RWPE1 (cell line): ENCODE measurements at regions not wholly inside any gene's neighbourhood (a gene's known extent, or its start where the extent isn't known, plus 50 kb on each side); places are given as distances from the start of the nearest gene placed in this dataset.

Experiments used
- CTCF ChIA-PET: fragments of 350-600 bp; sonication (Branson Sonifier 250); formaldehyde crosslinking; extraction: SDS; loops from one replicate; lab custom pipeline; 2021; lab: Yijun Ruan, JAX
- POLR2A ChIA-PET: fragments of 400-600 bp; formaldehyde crosslinking; extraction: SDS; loops from one replicate; lab custom pipeline; 2020; ENCODE audit warnings: antibody characterized with exemption; ENCODE audit not compliant: low non-redundant PET; lab: Yijun Ruan, JAX
- DNase-seq: peaks from one replicate; pipeline ENCODE4 v3.0.0; 2012; ENCODE audit warnings: low spot score
- H3K27ac ChIP-seq: fragments of 450-650 bp; 2 replicates; pipeline ENCODE4 v1.5.1; 2017
- CTCF ChIP-seq: fragments of 450-650 bp; conservative IDR thresholded peaks from 2 replicates; pipeline ENCODE4 v1.5.1; 2017; ENCODE audit warnings: low read depth, mild to moderate bottlenecking

DNA sequence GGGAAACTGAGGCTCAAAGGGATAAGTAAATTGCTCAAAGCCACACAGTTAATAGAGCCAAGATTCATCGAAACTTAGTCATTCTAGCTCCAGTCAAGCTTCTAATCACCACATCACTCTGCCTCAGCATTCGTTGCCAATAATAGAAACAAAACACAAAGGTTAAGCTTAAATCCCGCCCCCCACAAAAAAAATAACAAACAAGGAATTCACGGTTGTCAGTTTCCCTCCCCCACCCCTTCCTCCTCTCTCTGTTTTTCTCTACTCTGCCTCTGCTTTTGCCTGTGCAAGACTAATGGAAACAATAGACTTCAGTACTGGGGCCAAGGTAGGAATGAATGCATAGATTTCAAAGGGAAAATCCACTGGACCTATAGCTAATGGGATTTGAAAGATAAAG is 70.7 kb upstream of the ZNF644 start:
- no peak for TF ChIP-seq CTCF
- POLR2A ChIA-PET = no interaction called here
- no peak overlapping the region for H3K27ac ChIP-seq
- DNase-seq = no peak
- CTCF ChIA-PET = no interaction called here

DNA sequence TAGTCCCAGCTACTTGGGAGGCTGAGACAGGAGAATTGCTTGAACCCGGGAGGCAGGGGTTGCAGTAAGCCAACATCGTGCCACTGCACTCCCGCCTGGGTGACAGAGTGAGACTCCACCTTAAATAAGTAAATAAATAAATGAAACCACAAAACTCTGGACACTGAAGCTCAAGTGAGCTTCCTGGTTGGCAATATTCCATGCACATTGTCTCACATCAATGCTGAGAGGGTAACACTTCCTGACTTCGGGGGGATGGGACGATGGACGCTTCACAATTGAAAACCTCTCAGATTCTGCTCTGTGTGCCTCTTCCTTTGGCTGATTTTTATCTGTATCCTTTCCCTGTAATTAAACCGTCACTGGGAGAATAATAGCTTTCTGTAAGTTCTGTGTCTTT is 70.0 kb upstream of the ZNF644 start:
- no peak overlapping the region for H3K27ac ChIP-seq
- POLR2A ChIA-PET = no interaction called here
- no peak for DNase-seq
- no peak for TF ChIP-seq CTCF
- CTCF ChIA-PET = no interaction called here

DNA sequence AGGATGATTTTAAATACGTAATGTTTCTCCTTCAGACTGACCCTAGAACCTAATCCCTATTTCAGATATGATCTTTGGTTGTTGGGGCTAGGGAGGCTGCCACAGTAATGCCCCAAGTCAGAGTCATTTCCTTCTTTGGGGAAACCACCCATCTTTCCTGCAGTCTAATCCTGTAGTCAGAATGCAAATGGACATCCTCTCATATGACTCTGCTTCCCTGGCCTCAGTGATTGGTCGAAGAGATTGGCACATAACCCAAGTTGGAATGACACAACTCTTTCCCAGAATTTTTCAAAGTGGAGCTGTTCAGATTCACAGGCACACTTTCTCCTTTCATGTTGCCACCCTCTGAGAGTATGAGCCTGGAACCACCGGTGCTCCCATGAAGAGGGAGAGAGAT is 58.8 kb upstream of the ZNF644 start:
- ChIA-PET POLR2A (no interaction called here), CTCF (interaction anchor here (0.6 kb wide), 1 partner anchor 86 kb away, joined by 3 read pairs; no protein-coding TSS in a partner anchor)
- DNase-seq = no peak
- no peak for TF ChIP-seq CTCF
- H3K27ac ChIP-seq = no peak overlapping the region

- ChIA-PET POLR2A (no interaction called here), CTCF (no interaction called here)
- DNase-seq = no peak
- TF ChIP-seq CTCF = no peak
- H3K27ac ChIP-seq = no peak overlapping the region
Observed at GRCh38 chr1:91078859-91079258, 57.0 kb upstream of the ZNF644 start.

DNA sequence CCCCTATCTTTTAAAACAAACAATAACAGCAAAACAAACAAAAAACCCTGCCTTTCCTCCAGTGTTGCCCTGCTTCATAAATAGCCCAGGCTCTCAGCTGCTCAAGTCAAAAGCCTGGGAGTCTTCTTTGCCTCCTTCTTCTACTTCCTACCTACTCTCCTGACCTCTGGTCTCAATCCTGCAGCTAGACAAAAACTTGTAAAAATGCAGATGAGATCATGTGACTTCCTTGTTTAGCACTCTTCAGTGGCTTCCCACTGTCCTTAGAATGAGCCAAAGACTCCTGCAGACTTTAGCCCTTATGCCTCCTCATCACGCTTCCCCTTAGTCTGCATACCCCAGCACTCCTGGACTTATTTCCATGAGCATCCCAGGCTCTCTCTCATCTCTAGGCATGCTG is 55.0 kb upstream of the ZNF644 start:
- ChIA-PET CTCF (no interaction called here), POLR2A (no interaction called here)
- DNase-seq = no peak
- no peak overlapping the region for H3K27ac ChIP-seq
- no peak for TF ChIP-seq CTCF

DNA sequence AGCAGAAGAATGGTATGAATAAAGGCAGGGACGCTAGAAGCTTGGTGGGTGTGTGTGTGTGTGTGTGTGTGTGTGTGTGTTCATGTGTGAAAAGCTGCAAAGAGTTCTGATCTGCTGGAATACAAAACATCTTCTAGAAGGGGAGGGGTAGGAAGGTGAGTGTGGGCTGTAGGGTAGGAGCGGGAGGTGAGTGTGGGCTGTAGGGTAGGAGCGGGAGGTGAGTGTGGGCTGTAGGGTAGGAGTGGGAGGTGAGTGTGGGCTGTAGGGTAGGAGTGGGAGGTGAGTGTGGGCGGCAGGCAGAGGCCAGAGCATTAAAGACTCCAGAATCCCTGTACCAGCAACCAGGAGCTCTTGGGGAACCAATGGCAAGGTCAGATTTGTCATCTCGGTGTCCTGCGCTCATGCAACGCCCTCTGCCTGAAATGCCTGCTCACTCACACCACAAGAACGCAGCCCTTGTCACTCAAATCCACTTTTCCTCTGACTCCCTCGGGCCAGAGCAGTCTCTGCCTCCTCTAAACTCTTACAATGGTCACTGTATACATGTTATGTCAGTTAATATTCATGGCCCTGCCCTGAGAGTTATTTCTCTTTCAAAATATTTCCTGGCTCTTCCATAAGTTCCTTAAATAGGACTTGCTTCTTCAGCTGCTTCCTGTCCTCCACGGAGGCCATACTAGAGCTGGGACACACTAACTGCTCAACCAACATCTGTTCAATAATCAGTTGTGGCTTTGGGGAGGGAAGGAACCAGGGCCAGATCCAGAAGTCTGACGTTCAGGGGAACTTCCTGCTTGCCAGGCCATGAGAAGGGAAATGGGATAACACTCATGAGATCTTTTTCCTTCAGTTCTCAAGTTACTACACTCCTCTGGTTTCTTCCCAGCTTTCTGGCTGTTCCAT is 53.6 kb upstream of the ZNF644 start:
- no peak for DNase-seq
- no peak overlapping the region for H3K27ac ChIP-seq
- TF ChIP-seq CTCF = no peak
- ChIA-PET CTCF (interaction anchor here (0.6 kb wide), 1 partner anchor 267 kb away, joined by 8 read pairs; no protein-coding TSS in a partner anchor), POLR2A (no interaction called here)
